ENCODE measurements at regions not wholly inside any gene's neighbourhood (a gene's known extent, or its start where the extent isn't known, plus 50 kb on each side); places are given as distances from the start of the nearest gene placed in this dataset.

- TF ChIP-seq ZNF462 (CRISPR knock-in tag; IDR thresholded peaks at IDR 0.05), result no peak
- no peak for TF ChIP-seq CREB1 (CRISPR knock-in tag; IDR thresholded peaks at IDR 0.05; ENCODE audit: low read depth)
Measured at GRCh38 chr9:87280421-87280820, 217.2 kb upstream of the DAPK1 start (continued).

- H3K9me2 ChIP-seq (ENCODE audit: insufficient read depth), result peaks cover 6% of the 10 kb centered on the region; the same call in 1 of the 2 replicates
- Mint-ChIP-seq H3K36me3 (ENCODE audit: low read depth) (no peaks in the 10 kb centered on the region), H3K27ac (no peak overlapping the region), H3K27me3 (ENCODE audit: insufficient read depth, low read depth, poor library complexity) (peaks cover 2% of the 10 kb centered on the region), H3K9me3 (no peaks in the 10 kb centered on the region), H3K4me3 (no peak overlapping the region), H3K4me1 (no peaks in the 10 kb centered on the region)
- H3K36me3 ChIP-seq (ENCODE audit: insufficient read depth), result no peaks in the 10 kb centered on the region
- H2AFZ ChIP-seq, result no peak overlapping the region
- H4K20me1 ChIP-seq (replicated peaks; ENCODE audit: insufficient read depth), result no peaks in the 10 kb centered on the region
- H3K79me2 ChIP-seq (replicated peaks; ENCODE audit: insufficient read depth), result no peaks in the 10 kb centered on the region
- H3K4me2 ChIP-seq, result no peak overlapping the region
- no peak overlapping the region for H3K4me3 ChIP-seq
- ATAC-seq, result no peak
- no peaks in the 10 kb centered on the region for H3K4me1 ChIP-seq (ENCODE audit: insufficient read depth)
- DNase-seq (ENCODE audit: low spot score), result no peak
- H3K27me3 ChIP-seq (ENCODE audit: insufficient read depth), result no peaks in the 10 kb centered on the region
- no peak for TF ChIP-seq JUNB (IDR thresholded peaks at IDR 0.05; ENCODE audit: unreplicated experiment)
- no peak for TF ChIP-seq POLR2AphosphoS5 (IDR thresholded peaks at IDR 0.05; ENCODE audit: low read depth)
- no peak for TF ChIP-seq EZH2phosphoT487 (IDR thresholded peaks at IDR 0.05; ENCODE audit: unreplicated experiment)
- no peak for TF ChIP-seq ZNF114 (CRISPR knock-in tag; IDR thresholded peaks at IDR 0.05)
- TF ChIP-seq ZNF331 (CRISPR knock-in tag; IDR thresholded peaks at IDR 0.05; ENCODE audit: low read depth), result no peak
- TF ChIP-seq ETS1 (IDR thresholded peaks at IDR 0.05), result no peak
- TF ChIP-seq CREB1 (CRISPR knock-in tag; IDR thresholded peaks at IDR 0.05; ENCODE audit: low read depth), result no peak
- TF ChIP-seq ZNF462 (CRISPR knock-in tag; IDR thresholded peaks at IDR 0.05), result no peak
- no peak for TF ChIP-seq STAT1 (IDR thresholded peaks at IDR 0.05; ENCODE audit: unreplicated experiment)
- no peak overlapping the region for H3K27ac ChIP-seq (ENCODE audit: low read depth)
- H3F3A ChIP-seq (replicated peaks; ENCODE audit: low read depth), result no peaks in the 10 kb centered on the region
Measured at GRCh38 chr9:87282538-87282937, 215.1 kb upstream of the DAPK1 start.
